ENCODE measurements at regions not wholly inside any gene's neighbourhood (a gene's known extent, or its start where the extent isn't known, plus 50 kb on each side); places are given as distances from the start of the nearest gene placed in this dataset.

DNA sequence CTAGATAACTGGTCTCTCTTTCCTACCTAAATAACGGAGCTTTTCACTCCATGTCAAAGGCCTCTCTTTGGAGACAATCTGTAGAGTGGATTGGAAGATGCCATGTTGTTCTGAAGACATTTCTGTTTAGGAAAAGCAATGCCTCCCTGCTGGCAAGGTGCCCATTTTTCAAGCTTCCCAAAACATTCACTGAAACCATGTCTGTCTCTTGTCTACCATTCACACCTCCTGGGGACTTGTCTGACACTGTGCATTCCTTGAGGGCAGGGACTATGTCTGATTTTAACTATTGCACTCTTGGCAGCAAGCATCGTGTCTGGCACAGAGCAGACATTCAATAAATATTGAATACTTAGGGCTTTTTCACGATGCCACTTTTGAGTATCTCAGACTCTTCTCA lies 528.9 kb upstream of the NRP1 start:
- H3K27ac ChIP-seq: no peak overlapping the region
- intact Hi-C loops (cut with DNase I; ENCODE audit: low total_unique reads): no loop called here
- no peak for DNase-seq
- H3K36me3 ChIP-seq: no peaks in the 10 kb centered on the region
- no peaks in the 10 kb centered on the region for H3K27me3 ChIP-seq
- H3K9me3 ChIP-seq: no peaks in the 10 kb centered on the region
- TF ChIP-seq CTCF (IDR thresholded peaks at IDR 0.05): no peak
- no peak overlapping the region for H3K4me3 ChIP-seq
- H3K4me1 ChIP-seq: peaks cover 0 to 13% (median 2%) of the 10 kb centered on the region in 4 donors

- DNase-seq: no peak
- Histone ChIP-seq H3K4me3 (no peak overlapping the region), H3K27me3 (no peaks in the 10 kb centered on the region), H3K36me3 (no peaks in the 10 kb centered on the region), H3K27ac (no peak overlapping the region), H3K4me1 (peaks cover 0 to 6% (median 0%) of the 10 kb centered on the region in 4 donors), H3K9me3 (no peaks in the 10 kb centered on the region)
- intact Hi-C loops (cut with DNase I; ENCODE audit: low total_unique reads): no loop called here
- no peak for TF ChIP-seq CTCF (IDR thresholded peaks at IDR 0.05)
Observed at GRCh38 chr10:33862536-33863105, 528.2 kb upstream of the NRP1 start.

- no peaks in the 10 kb centered on the region for H3K4me1 ChIP-seq
- no peak overlapping the region for H3K27ac ChIP-seq
- no peaks in the 10 kb centered on the region for H3K36me3 ChIP-seq
- H3K4me3 ChIP-seq: no peak overlapping the region
- DNase-seq: no peak
- H3K27me3 ChIP-seq: no peaks in the 10 kb centered on the region
- no peaks in the 10 kb centered on the region for H3K9me3 ChIP-seq
- intact Hi-C loops (cut with DNase I; ENCODE audit: low total_unique reads): no loop called here
- no peak for TF ChIP-seq CTCF (IDR thresholded peaks at IDR 0.05)
Observed at GRCh38 chr10:33861833-33862232, 527.4 kb upstream of the NRP1 start.

- no peaks in the 10 kb centered on the region for H3K9me3 ChIP-seq
- no peak overlapping the region for H3K27ac ChIP-seq
- DNase-seq: no peak
- intact Hi-C loops (cut with DNase I; ENCODE audit: low total_unique reads): no loop called here
- no peaks in the 10 kb centered on the region for H3K4me1 ChIP-seq
- TF ChIP-seq CTCF (IDR thresholded peaks at IDR 0.05): no peak
- no peak overlapping the region for H3K4me3 ChIP-seq
- no peaks in the 10 kb centered on the region for H3K36me3 ChIP-seq
- H3K27me3 ChIP-seq: no peaks in the 10 kb centered on the region
Observed at GRCh38 chr10:33861016-33861704, 526.7 kb upstream of the NRP1 start.

DNA sequence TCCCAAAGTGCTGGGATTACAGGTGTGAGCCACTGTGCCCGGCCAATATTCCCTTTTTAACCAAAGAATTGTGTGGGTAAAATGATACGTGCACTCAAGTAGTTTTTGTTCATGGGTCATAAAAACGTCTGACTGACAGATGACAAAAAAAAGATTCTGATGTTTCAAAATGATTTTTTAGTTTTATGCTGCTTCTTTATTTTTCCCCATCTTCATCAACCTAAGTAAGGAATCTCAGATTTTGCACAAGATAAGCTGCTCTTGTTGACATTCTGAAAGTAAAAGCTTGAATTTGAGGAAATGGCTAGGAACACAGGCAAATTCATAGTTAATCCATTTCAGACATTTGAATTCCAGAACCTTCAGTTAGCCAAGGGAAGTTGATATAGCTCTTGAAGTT lies 526.1 kb upstream of the NRP1 start:
- no peak for TF ChIP-seq CTCF (IDR thresholded peaks at IDR 0.05)
- intact Hi-C loops (cut with DNase I; ENCODE audit: low total_unique reads): no loop called here
- Histone ChIP-seq H3K4me1 (no peaks in the 10 kb centered on the region), H3K4me3 (no peak overlapping the region), H3K36me3 (no peaks in the 10 kb centered on the region), H3K27me3 (no peaks in the 10 kb centered on the region), H3K9me3 (no peaks in the 10 kb centered on the region), H3K27ac (no peak overlapping the region)
- DNase-seq: no peak

All from tibial artery (tissue), 4 donors.